ENCODE measurements at regions not wholly inside any gene's neighbourhood (a gene's known extent, or its start where the extent isn't known, plus 50 kb on each side); places are given as distances from the start of the nearest gene placed in this dataset.
"Not testable (repeated sequence)": the region's sequence is repeated elsewhere in the genome, so short reads cannot be mapped to it uniquely, and the experiment has no call there.

DNA sequence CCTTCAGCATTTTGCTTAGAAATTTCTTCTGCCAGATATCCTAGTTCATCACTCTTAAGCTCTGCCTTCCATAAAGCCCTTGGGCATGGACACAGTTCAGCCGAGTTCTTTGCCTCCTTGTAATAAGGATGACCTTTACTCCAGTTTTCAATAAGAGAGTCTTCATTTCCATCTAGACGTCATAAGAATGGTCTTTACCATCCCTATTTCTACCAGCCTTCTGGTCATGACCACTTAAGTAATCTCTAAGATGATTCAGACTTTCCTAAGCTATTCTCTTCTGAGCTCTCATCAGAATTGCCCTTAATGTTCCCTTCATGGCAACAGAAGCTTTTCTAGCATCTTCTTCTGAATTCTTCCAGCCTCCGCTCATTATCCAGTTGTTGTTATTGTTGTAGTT is 126.1 kb downstream of the TFAP2C start:
- no peak overlapping the region for H3K9ac ChIP-seq (ENCODE audit: control insufficient read depth, insufficient read depth, low read length)
- ChIA-PET RAD21 (ENCODE audit: unreplicated experiment) (no interaction called here), CTCF (no interaction called here), POLR2A (no interaction called here), SMC1A (ENCODE audit: uncharacterized antibody, unreplicated experiment) (interaction anchor here (1.2 kb wide), 1 partner anchor 20 kb away, joined by 3 read pairs; no protein-coding TSS in a partner anchor)
- no peak overlapping the region for H3K4me3 ChIP-seq
- ATAC-seq (no peak), DNase-seq (ENCODE audit: low read depth, low spot score) (no peak), FAIRE-seq (no peak)
- no peaks in the 10 kb centered on the region for H3K36me3 ChIP-seq (ENCODE audit: control insufficient read depth in 2 of 2, insufficient read depth in 2 of 2, low read length in 1 of 2)
- no peaks in the 10 kb centered on the region; a peak in 1 of 4 replicates for H3K27me3 ChIP-seq (replicated peaks in 1 of 2; ENCODE audit: control insufficient read depth in 2 of 2, insufficient read depth in 2 of 2, low read length in 1 of 2)
- in situ Hi-C loops (cut with MboI) (no loop called here), intact Hi-C loops (cut with micrococcal nuclease; ENCODE audit: unreplicated experiment) (no loop called here)
- TF ChIP-seq RCOR1 (conservative IDR thresholded peaks at IDR 0.05; ENCODE audit: low read depth, low read length) (no peak), ATF2 (IDR thresholded peaks at IDR 0.05; ENCODE audit: low read length) (no peak), EP300 (IDR thresholded peaks at IDR 0.05; ENCODE audit: borderline replicate concordance in 1 of 2, control insufficient read depth in 1 of 2, low read depth in 2 of 2, low read length in 2 of 2) (no peak), ZNF217 (IDR thresholded peaks at IDR 0.05) (no peak), POU2F2 (IDR thresholded peaks at IDR 0.05; ENCODE audit: borderline replicate concordance, low read depth, low read length) (no peak), KDM1A (IDR thresholded peaks at IDR 0.05; ENCODE audit: borderline replicate concordance) (no peak)
- TF ChIP-seq, protein P1, sequence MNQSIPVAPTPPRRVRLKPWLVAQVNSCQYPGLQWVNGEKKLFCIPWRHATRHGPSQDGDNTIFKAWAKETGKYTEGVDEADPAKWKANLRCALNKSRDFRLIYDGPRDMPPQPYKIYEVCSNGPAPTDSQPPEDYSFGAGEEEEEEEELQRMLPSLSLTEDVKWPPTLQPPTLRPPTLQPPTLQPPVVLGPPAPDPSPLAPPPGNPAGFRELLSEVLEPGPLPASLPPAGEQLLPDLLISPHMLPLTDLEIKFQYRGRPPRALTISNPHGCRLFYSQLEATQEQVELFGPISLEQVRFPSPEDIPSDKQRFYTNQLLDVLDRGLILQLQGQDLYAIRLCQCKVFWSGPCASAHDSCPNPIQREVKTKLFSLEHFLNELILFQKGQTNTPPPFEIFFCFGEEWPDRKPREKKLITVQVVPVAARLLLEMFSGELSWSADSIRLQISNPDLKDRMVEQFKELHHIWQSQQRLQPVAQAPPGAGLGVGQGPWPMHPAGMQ (IDR thresholded peaks at IDR 0.05; ENCODE audit: borderline replicate concordance): no peak
- H3K9me3 ChIP-seq (replicated peaks; ENCODE audit: control insufficient read depth, insufficient read depth, low read length): no peaks in the 10 kb centered on the region
- no peak overlapping the region for H2AFZ ChIP-seq (ENCODE audit: control insufficient read depth, low read depth, low read length)
- H4K20me1 ChIP-seq (ENCODE audit: control insufficient read depth, insufficient read depth): no peaks in the 10 kb centered on the region
- no TSS peak for BruUV-seq (replicated peaks)
- no peaks in the 10 kb centered on the region for H3K79me2 ChIP-seq (ENCODE audit: control insufficient read depth, insufficient read depth, low read length)
- H3K4me1 ChIP-seq (ENCODE audit: control insufficient read depth, insufficient read depth, low read length): no peaks in the 10 kb centered on the region
- H3K4me2 ChIP-seq (ENCODE audit: control insufficient read depth, insufficient read depth): no peak overlapping the region
- H3K27ac ChIP-seq (ENCODE audit: control insufficient read depth, insufficient read depth): no peak overlapping the region
- 15% methylated on average over 3 of the region's 3 CpGs for WGBS (ENCODE audit: insufficient coverage, insufficient replicate concordance, low lambda C conversion rate, missing lambda C conversion rate)

- H3K9ac ChIP-seq (ENCODE audit: control insufficient read depth, insufficient read depth, low read length); H3K27ac ChIP-seq (ENCODE audit: control insufficient read depth, insufficient read depth); intact Hi-C loops (cut with micrococcal nuclease; ENCODE audit: unreplicated experiment); CTCF ChIA-PET; H3K79me2 ChIP-seq (ENCODE audit: control insufficient read depth, insufficient read depth, low read length); H3K4me2 ChIP-seq (ENCODE audit: control insufficient read depth, insufficient read depth); DNase-seq (ENCODE audit: low read depth, low spot score); H4K20me1 ChIP-seq (ENCODE audit: control insufficient read depth, insufficient read depth); in situ Hi-C loops (cut with MboI); H3K4me3 ChIP-seq; H3K36me3 ChIP-seq (ENCODE audit: control insufficient read depth in 2 of 2, insufficient read depth in 2 of 2, low read length in 1 of 2); H3K27me3 ChIP-seq (replicated peaks in 1 of 2; ENCODE audit: control insufficient read depth in 2 of 2, insufficient read depth in 2 of 2, low read length in 1 of 2); BruUV-seq (replicated peaks); H3K9me3 ChIP-seq (replicated peaks; ENCODE audit: control insufficient read depth, insufficient read depth, low read length); RAD21 ChIA-PET (ENCODE audit: unreplicated experiment); H3K4me1 ChIP-seq (ENCODE audit: control insufficient read depth, insufficient read depth, low read length); SMC1A ChIA-PET (ENCODE audit: uncharacterized antibody, unreplicated experiment); POLR2A ChIA-PET; FAIRE-seq; ATAC-seq; H2AFZ ChIP-seq (ENCODE audit: control insufficient read depth, low read depth, low read length): not testable (repeated sequence)
- WGBS (ENCODE audit: insufficient coverage, insufficient replicate concordance, low lambda C conversion rate, missing lambda C conversion rate): 74% methylated on average over 4 of the region's 5 CpGs
Measured at GRCh38 chr20:56756658-56757057, 127.6 kb downstream of the TFAP2C start.
